ENCODE measurements at regions not wholly inside any gene's neighbourhood (a gene's known extent, or its start where the extent isn't known, plus 50 kb on each side); places are given as distances from the start of the nearest gene placed in this dataset.

- DNase-seq: no peak
- peaks cover 16% of the 10 kb centered on the region for H3K4me1 Mint-ChIP-seq
- Histone ChIP-seq H3K27ac (ENCODE audit: low read depth, low read length) (no peak overlapping the region), H3K36me3 (ENCODE audit: control insufficient read depth, insufficient read depth, low read length) (no peaks in the 10 kb centered on the region), H3K4me1 (ENCODE audit: control insufficient read depth, insufficient read depth, low read length) (peaks cover 8% of the 10 kb centered on the region), H3K9me3 (ENCODE audit: control insufficient read depth, low read length) (peaks cover 11% of the 10 kb centered on the region), H3K9ac (ENCODE audit: extremely low read depth, low read length, poor library complexity, severe bottlenecking) (no peak overlapping the region), H3K27me3 (ENCODE audit: control insufficient read depth, insufficient read depth, low read length, poor library complexity, severe bottlenecking) (no peaks in the 10 kb centered on the region), H3K4me3 (ENCODE audit: low read length) (no peak overlapping the region)
- no peak overlapping the region for H3K4me3 Mint-ChIP-seq
- no peak for TF ChIP-seq CTCF (conservative IDR thresholded peaks at IDR 0.05)
- no peaks in the 10 kb centered on the region for H3K36me3 Mint-ChIP-seq (ENCODE audit: low read depth)
- WGBS, 2 experiments (ENCODE audit: insufficient coverage in 1 of 2, insufficient read length in 1 of 2): 100% methylated on average over 1 of the region's 1 CpG; no CpG with 5 or more reads in 1 of the 2 experiments
- no peak overlapping the region for H3K27ac Mint-ChIP-seq
- H3K27me3 Mint-ChIP-seq (ENCODE audit: insufficient read depth): no peaks in the 10 kb centered on the region
- H3K9me3 Mint-ChIP-seq: peaks cover 2% of the 10 kb centered on the region
These were observed 651.0 kb upstream of the PLXNA2 start for GRCh38 chr1:208895181-208895580.

- Histone ChIP-seq H3K9ac (ENCODE audit: extremely low read depth, low read length, poor library complexity, severe bottlenecking) (no peak overlapping the region), H3K9me3 (ENCODE audit: control insufficient read depth, low read length) (peaks cover 11% of the 10 kb centered on the region), H3K4me1 (ENCODE audit: control insufficient read depth, insufficient read depth, low read length) (peaks cover 8% of the 10 kb centered on the region), H3K4me3 (ENCODE audit: low read length) (no peak overlapping the region), H3K27me3 (ENCODE audit: control insufficient read depth, insufficient read depth, low read length, poor library complexity, severe bottlenecking) (no peaks in the 10 kb centered on the region), H3K27ac (ENCODE audit: low read depth, low read length) (no peak overlapping the region), H3K36me3 (ENCODE audit: control insufficient read depth, insufficient read depth, low read length) (no peaks in the 10 kb centered on the region)
- Mint-ChIP-seq H3K27ac (no peak overlapping the region), H3K27me3 (ENCODE audit: insufficient read depth) (no peaks in the 10 kb centered on the region), H3K4me1 (peaks cover 16% of the 10 kb centered on the region), H3K9me3 (peaks cover 2% of the 10 kb centered on the region), H3K4me3 (no peak overlapping the region), H3K36me3 (ENCODE audit: low read depth) (no peaks in the 10 kb centered on the region)
- no CpG with 5 or more reads among the region's 1 CpG for WGBS, 2 experiments (ENCODE audit: insufficient coverage in 1 of 2, insufficient read length in 1 of 2)
- DNase-seq: no peak
- TF ChIP-seq CTCF (conservative IDR thresholded peaks at IDR 0.05): no peak
These were observed 651.6 kb upstream of the PLXNA2 start for GRCh38 chr1:208895820-208896219.

- Histone ChIP-seq H3K9me3 (ENCODE audit: control insufficient read depth, low read length) (peaks cover 11% of the 10 kb centered on the region), H3K4me3 (ENCODE audit: low read length) (no peak overlapping the region), H3K27me3 (ENCODE audit: control insufficient read depth, insufficient read depth, low read length, poor library complexity, severe bottlenecking) (no peaks in the 10 kb centered on the region), H3K4me1 (ENCODE audit: control insufficient read depth, insufficient read depth, low read length) (peaks cover 8% of the 10 kb centered on the region), H3K27ac (ENCODE audit: low read depth, low read length) (no peak overlapping the region), H3K36me3 (ENCODE audit: control insufficient read depth, insufficient read depth, low read length) (no peaks in the 10 kb centered on the region), H3K9ac (ENCODE audit: extremely low read depth, low read length, poor library complexity, severe bottlenecking) (no peak overlapping the region)
- Mint-ChIP-seq H3K4me3 (no peak overlapping the region), H3K4me1 (peaks cover 15% of the 10 kb centered on the region), H3K27ac (no peak overlapping the region), H3K27me3 (ENCODE audit: insufficient read depth) (no peaks in the 10 kb centered on the region), H3K36me3 (ENCODE audit: low read depth) (no peaks in the 10 kb centered on the region), H3K9me3 (peaks cover 2% of the 10 kb centered on the region)
- DNase-seq: no peak
- no peak for TF ChIP-seq CTCF (conservative IDR thresholded peaks at IDR 0.05)
These were observed 652.6 kb upstream of the PLXNA2 start for GRCh38 chr1:208896768-208897167.

Measured in endodermal cell (in vitro differentiated cells).